PC-3 (cell line): ENCODE measurements at regions not wholly inside any gene's neighbourhood (a gene's known extent, or its start where the extent isn't known, plus 50 kb on each side); places are given as distances from the start of the nearest gene placed in this dataset.

ENCODE experiments used
- ATAC-seq: fragments of 200-7000 bp; cut with Tn5 transposase; 2 replicates; pipeline ENCODE4 v1.9.1; 2020; ENCODE audit warnings: mild to moderate bottlenecking, moderate library complexity
- BruUV-seq: library from RNA; stranded (reverse); fragments of 400-500 nt; replicated peaks from 2 replicates; lab custom pipeline; 2021; lab: Mats Ljungman, UMichigan
- CTCF ChIA-PET: fragments of 300-600 bp; sonication (Branson Sonifier 250); formaldehyde crosslinking; loops from one replicate; lab custom pipeline; 2022; ENCODE audit warnings: antibody characterized with exemption; lab: Charles Lee
- POLR2A ChIA-PET: fragments of 300-600 bp; sonication (Branson Sonifier 250); formaldehyde crosslinking; loops from one replicate; lab custom pipeline; 2022; ENCODE audit warnings: antibody characterized with exemption; ENCODE audit not compliant: unreplicated experiment; lab: Charles Lee
- DNase-seq: peaks from one replicate; pipeline ENCODE4 v3.0.0-alpha.2; 2015
- H2AFZ ChIP-seq: fragments of 300-600 bp; sonication (generic); 2 replicates; pipeline ENCODE4 v1.6.0; 2016; ENCODE audit warnings: antibody characterized with exemption, low read length
- H3F3A ChIP-seq: fragments of 300-600 bp; sonication (generic); one replicate; pipeline ENCODE4 v1.6.0; 2017; ENCODE audit warnings: antibody characterized with exemption, low read length, control low read depth, mild to moderate bottlenecking; ENCODE audit not compliant: unreplicated experiment
- H3K27ac ChIP-seq: fragments of 300-600 bp; sonication (generic); 2 replicates; pipeline ENCODE4 v1.5.1; 2016; ENCODE audit warnings: mild to moderate bottlenecking, low read length
- H3K27me3 ChIP-seq: fragments of 300-600 bp; sonication (generic); 2 replicates; pipeline ENCODE4 v1.6.1; 2016; ENCODE audit warnings: low read length, mixed read lengths
- H3K36me3 ChIP-seq: fragments of 300-600 bp; sonication (generic); 2 replicates; pipeline ENCODE4 v1.6.1; 2016; ENCODE audit warnings: low read depth, mixed run types, low read length, mixed read lengths
- H3K4me1 ChIP-seq: fragments of 300-600 bp; sonication (generic); 2 replicates; pipeline ENCODE4 v1.5.1; 2016; ENCODE audit warnings: low read length; ENCODE audit not compliant: insufficient read depth
- H3K4me2 ChIP-seq: fragments of 300-600 bp; sonication (generic); 2 replicates; pipeline ENCODE4 v1.6.0; 2016; ENCODE audit warnings: low read length
- H3K4me3 ChIP-seq: fragments of 300-600 bp; sonication (generic); 2 replicates; pipeline ENCODE4 v1.5.1; 2016; ENCODE audit warnings: mild to moderate bottlenecking, low read length, mixed read lengths
- H3K79me2 ChIP-seq: fragments of 300-600 bp; sonication (generic); 2 replicates; pipeline ENCODE4 v1.6.1; 2017; ENCODE audit warnings: low read length, mixed read lengths
- H3K9ac ChIP-seq: fragments of 300-600 bp; sonication (generic); 2 replicates; pipeline ENCODE4 v1.6.0; 2016; ENCODE audit warnings: mild to moderate bottlenecking, low read length
- H3K9me2 ChIP-seq: fragments of 300-600 bp; sonication (generic); replicated peaks from 2 replicates; pipeline ENCODE4 v1.6.1; 2016; ENCODE audit warnings: mixed run types, low read length, mixed read lengths
- H3K9me3 ChIP-seq: fragments of 300-600 bp; sonication (generic); 2 replicates; pipeline ENCODE4 v1.6.1; 2016; ENCODE audit warnings: low read length, mixed read lengths
- H4K20me1 ChIP-seq: fragments of 300-600 bp; sonication (generic); 2 replicates; pipeline ENCODE4 v1.6.1; 2016; ENCODE audit warnings: low read length, mixed read lengths
- CTCF ChIP-seq: fragments of 300-600 bp; sonication (generic); conservative IDR thresholded peaks from 2 replicates; pipeline ENCODE4 v1.5.1; 2017; ENCODE audit warnings: antibody characterized with exemption, low read depth, mild to moderate bottlenecking, low read length
- EZH2 ChIP-seq: fragments of 300-600 bp; sonication (generic); IDR thresholded peaks from one replicate; pipeline ENCODE4 v1.6.1; 2017; ENCODE audit warnings: antibody characterized with exemption, mild to moderate bottlenecking, low read length; ENCODE audit not compliant: unreplicated experiment
- EZH2phosphoT487 ChIP-seq: fragments of 300-600 bp; sonication (generic); IDR thresholded peaks from 2 replicates; pipeline ENCODE4 v1.6.1; 2018; ENCODE audit warnings: mild to moderate bottlenecking, antibody characterized with exemption, low read length, borderline replicate concordance
- intact Hi-C: fragments of 100-400 bp; cut with micrococcal nuclease; formaldehyde crosslinking; loops from 2 replicates; pipeline ENCODE4 v1.9.0; 2023

- Histone ChIP-seq H2AFZ (no peak overlapping the region), H3K4me1 (peaks cover 18% of the 10 kb centered on the region), H3K9ac (no peak overlapping the region), H3K79me2 (no peaks in the 10 kb centered on the region), H3K27me3 (no peaks in the 10 kb centered on the region), H3F3A (peaks cover 11% of the 10 kb centered on the region), H4K20me1 (no peaks in the 10 kb centered on the region), H3K9me3 (no peaks in the 10 kb centered on the region), H3K27ac (no peak overlapping the region), H3K36me3 (no peaks in the 10 kb centered on the region), H3K9me2 (no peaks in the 10 kb centered on the region), H3K4me2 (no peak overlapping the region), H3K4me3 (no peak overlapping the region)
- TF ChIP-seq EZH2 (no peak), EZH2phosphoT487 (no peak), CTCF (no peak)
- DNase-seq (no peak), ATAC-seq (no peak)
- CTCF ChIA-PET: interaction anchor here (0.5 to 0.6 kb wide), 2 partner anchors 43 to 235 kb away, joined by 3 read pairs; no protein-coding TSS in a partner anchor
- BruUV-seq: no TSS peak
- intact Hi-C loops: loop anchor here (2.0 kb wide), 1 partner anchor 20 kb away; no protein-coding TSS in a partner anchor
- POLR2A ChIA-PET: no interaction called here
Observed at GRCh38 chr3:153060346-153060745, 101.7 kb upstream of the RAP2B start.

GRCh38 chr3:153061938-153062528 is 100.0 kb upstream of the RAP2B start:
- peaks cover 18% of the 10 kb centered on the region for H3K4me1 ChIP-seq
- H3K27ac ChIP-seq: no peak overlapping the region
- ChIA-PET CTCF (no interaction called here), POLR2A (no interaction called here)
- no peak overlapping the region for H3K4me2 ChIP-seq
- no TSS peak for BruUV-seq
- no peaks in the 10 kb centered on the region for H4K20me1 ChIP-seq
- H3K9me2 ChIP-seq: no peaks in the 10 kb centered on the region
- intact Hi-C loops: loop anchor here (2.0 kb wide), 1 partner anchor 19 kb away; no protein-coding TSS in a partner anchor
- no peaks in the 10 kb centered on the region for H3K27me3 ChIP-seq
- H3K4me3 ChIP-seq: no peak overlapping the region
- no peaks in the 10 kb centered on the region for H3K36me3 ChIP-seq
- ATAC-seq (no peak), DNase-seq (no peak)
- H3K9me3 ChIP-seq: no peaks in the 10 kb centered on the region
- H3F3A ChIP-seq: peaks cover 11% of the 10 kb centered on the region
- no peaks in the 10 kb centered on the region for H3K79me2 ChIP-seq
- no peak overlapping the region for H2AFZ ChIP-seq
- H3K9ac ChIP-seq: no peak overlapping the region
- TF ChIP-seq EZH2phosphoT487 (no peak), CTCF (no peak), EZH2 (no peak)

- no TSS peak for BruUV-seq
Observed at GRCh38 chr3:153063337-153063736, 98.7 kb upstream of the RAP2B start.

More at GRCh38 chr3:153063337-153063736, 98.7 kb upstream of the RAP2B start:
- no peaks in the 10 kb centered on the region for H3K79me2 ChIP-seq
- intact Hi-C loops: no loop called here
- no peaks in the 10 kb centered on the region for H3K9me3 ChIP-seq
- no peak overlapping the region for H3K4me3 ChIP-seq
- POLR2A ChIA-PET: interaction anchor here (0.6 kb wide), 1 partner anchor 160 kb away, joined by 4 read pairs; no protein-coding TSS in a partner anchor
- peaks cover 10% of the 10 kb centered on the region for H3K4me1 ChIP-seq
- ATAC-seq (no peak), DNase-seq (no peak)
- no peak for TF ChIP-seq CTCF
- no peak for TF ChIP-seq EZH2
- TF ChIP-seq EZH2phosphoT487: no peak
- H3K4me2 ChIP-seq: no peak overlapping the region
- CTCF ChIA-PET: no interaction called here
- no peak overlapping the region for H2AFZ ChIP-seq
- H4K20me1 ChIP-seq: no peaks in the 10 kb centered on the region
- H3K36me3 ChIP-seq: no peaks in the 10 kb centered on the region
- H3K27ac ChIP-seq: no peak overlapping the region
- H3K9ac ChIP-seq: no peak overlapping the region
- peaks cover 8% of the 10 kb centered on the region for H3F3A ChIP-seq
- no peaks in the 10 kb centered on the region for H3K27me3 ChIP-seq
- no peaks in the 10 kb centered on the region for H3K9me2 ChIP-seq
